NCI-H460 (cell line): ENCODE measurements at regions not wholly inside any gene's neighbourhood (a gene's known extent, or its start where the extent isn't known, plus 50 kb on each side); places are given as distances from the start of the nearest gene placed in this dataset.
A peak's percentile ranks its signal among the peaks of the same experiment; 100 is the strongest.

Experiments used
- DNase-seq: peaks from one replicate; pipeline ENCODE4 v3.0.0-alpha.2; 2016; ENCODE audit warnings: low read depth; ENCODE audit errors: extremely low read depth

GRCh38 chr2:23269747-23270146 lies 115.2 kb upstream of the KLHL29 start:
- no peak for DNase-seq

GRCh38 chr2:23270810-23271209 lies 114.2 kb upstream of the KLHL29 start:
- no peak for DNase-seq

GRCh38 chr2:23271230-23271629 lies 113.7 kb upstream of the KLHL29 start:
- DNase-seq = no peak

GRCh38 chr2:23273786-23274185 lies 111.2 kb upstream of the KLHL29 start:
- no peak for DNase-seq

- DNase-seq = no peak
These were observed 104.6 kb upstream of the KLHL29 start for GRCh38 chr2:23280401-23280800.

- peak; percentile 18 for DNase-seq
These were observed 101.3 kb upstream of the KLHL29 start for GRCh38 chr2:23283653-23284052.

GRCh38 chr2:23285091-23285800 lies 99.7 kb upstream of the KLHL29 start:
- no peak for DNase-seq

GRCh38 chr2:23286031-23286757 lies 98.8 kb upstream of the KLHL29 start:
- DNase-seq = no peak

- DNase-seq = no peak
These were observed 97.9 kb upstream of the KLHL29 start for GRCh38 chr2:23286758-23287704.

GRCh38 chr2:23289671-23290070 lies 95.3 kb upstream of the KLHL29 start:
- no peak for DNase-seq

GRCh38 chr2:23291239-23291638 lies 93.7 kb upstream of the KLHL29 start:
- DNase-seq = no peak

GRCh38 chr2:23292024-23292423 lies 93.0 kb upstream of the KLHL29 start:
- no peak for DNase-seq

- no peak for DNase-seq
These were observed 91.9 kb upstream of the KLHL29 start for GRCh38 chr2:23293063-23293462.

GRCh38 chr2:23293731-23294130 lies 91.2 kb upstream of the KLHL29 start:
- DNase-seq = no peak

- no peak for DNase-seq
These were observed 90.7 kb upstream of the KLHL29 start for GRCh38 chr2:23294238-23294637.

- DNase-seq = no peak
These were observed 88.3 kb upstream of the KLHL29 start for GRCh38 chr2:23296691-23297090.

GRCh38 chr2:23297112-23297511 lies 87.9 kb upstream of the KLHL29 start:
- DNase-seq = no peak

GRCh38 chr2:23298551-23298950 lies 86.4 kb upstream of the KLHL29 start:
- no peak for DNase-seq

GRCh38 chr2:23299476-23300195 lies 85.3 kb upstream of the KLHL29 start:
- DNase-seq = no peak

- no peak for DNase-seq
These were observed 83.8 kb upstream of the KLHL29 start for GRCh38 chr2:23301136-23301535.

GRCh38 chr2:23302591-23302990 lies 82.4 kb upstream of the KLHL29 start:
- DNase-seq = no peak
